WTC11 (cell line): ENCODE measurements at regions not wholly inside any gene's neighbourhood (a gene's known extent, or its start where the extent isn't known, plus 50 kb on each side); places are given as distances from the start of the nearest gene placed in this dataset.

Experiments
- ATAC-seq: fragments of 200-7000 bp; cut with Tn5 transposase; 2 replicates; pipeline ENCODE4 v1.10.0; 2021; ENCODE audit warnings: mild to moderate bottlenecking, moderate library complexity
- CTCF ChIA-PET: fragments of 300-600 bp; sonication (Branson Sonifier 250); formaldehyde crosslinking; loops from one replicate; lab custom pipeline; 2021; ENCODE audit warnings: antibody characterized with exemption; lab: Charles Lee
- POLR2A ChIA-PET: fragments of 350-600 bp; sonication (Branson Sonifier 250); formaldehyde crosslinking; loops from one replicate; lab custom pipeline; 2021; ENCODE audit warnings: antibody characterized with exemption; lab: Charles Lee
- DNase-seq: peaks from one replicate; pipeline ENCODE4 v3.0.0; 2021; ENCODE audit warnings: low spot score
- H3K27ac Mint-ChIP-seq: 2 replicates; pipeline ENCODE4 v1.8.0; 2021; ENCODE audit warnings: mixed read lengths
- H3K27me3 Mint-ChIP-seq: 2 replicates; pipeline ENCODE4 v1.8.0; 2021; ENCODE audit warnings: low read depth, mild to moderate bottlenecking, moderate library complexity, mixed read lengths
- H3K36me3 Mint-ChIP-seq: 2 replicates; pipeline ENCODE4 v1.8.0; 2021; ENCODE audit warnings: mixed read lengths
- H3K4me1 Mint-ChIP-seq: 2 replicates; pipeline ENCODE4 v1.8.0; 2022; ENCODE audit warnings: mixed read lengths
- H3K4me3 Mint-ChIP-seq: 2 replicates; pipeline ENCODE4 v1.8.0; 2021; ENCODE audit warnings: mild to moderate bottlenecking, moderate library complexity, mixed read lengths
- H3K9me3 Mint-ChIP-seq: 2 replicates; pipeline ENCODE4 v1.8.0; 2021; ENCODE audit warnings: mixed read lengths
- AFF4 ChIP-seq: sonication (generic); formaldehyde crosslinking; IDR thresholded peaks from 2 replicates; pipeline ENCODE4 v1.8.1; 2023; ENCODE audit warnings: mild to moderate bottlenecking, missing genetic modification reagents, borderline replicate concordance
- ERG ChIP-seq: fragments of 250-450 bp; sonication (Bioruptor Pico); IDR thresholded peaks from 2 replicates; pipeline ENCODE4 v1.8.0; 2021; ENCODE audit warnings: mild to moderate bottlenecking
- ESRRA ChIP-seq: sonication (generic); formaldehyde crosslinking; IDR thresholded peaks from 2 replicates; pipeline ENCODE4 v1.8.1; 2022; ENCODE audit warnings: mild to moderate bottlenecking, missing genetic modification reagents, borderline replicate concordance
- FOXK1 ChIP-seq: sonication (generic); formaldehyde crosslinking; IDR thresholded peaks from 2 replicates; pipeline ENCODE4 v1.8.0; 2022; ENCODE audit warnings: mild to moderate bottlenecking, moderate library complexity, missing genetic modification reagents
- HMGA2 ChIP-seq: fragments of 250-450 bp; sonication (Bioruptor Pico); IDR thresholded peaks from 2 replicates; pipeline ENCODE4 v1.4.0; 2021; ENCODE audit warnings: mild to moderate bottlenecking, moderate library complexity
- HMGXB4 ChIP-seq: sonication (generic); formaldehyde crosslinking; IDR thresholded peaks from 2 replicates; pipeline ENCODE4 v1.8.1; 2023; ENCODE audit warnings: mild to moderate bottlenecking, moderate library complexity, missing genetic modification reagents
- IRF2 ChIP-seq: sonication (generic); formaldehyde crosslinking; IDR thresholded peaks from 2 replicates; pipeline ENCODE4 v1.8.0; 2022; ENCODE audit warnings: low read depth, missing genetic modification reagents, borderline replicate concordance
- JUN ChIP-seq: sonication (generic); formaldehyde crosslinking; IDR thresholded peaks from 2 replicates; pipeline ENCODE4 v1.8.0; 2023; ENCODE audit warnings: mild to moderate bottlenecking, missing genetic modification reagents
- MXD4 ChIP-seq: fragments of 250-450 bp; sonication (Bioruptor Pico); IDR thresholded peaks from 2 replicates; pipeline ENCODE4 v1.8.0; 2021; ENCODE audit warnings: mild to moderate bottlenecking, moderate library complexity, borderline replicate concordance
- NR1H2 ChIP-seq: sonication (generic); formaldehyde crosslinking; IDR thresholded peaks from 2 replicates; pipeline ENCODE4 v1.9.0; 2021; ENCODE audit warnings: mild to moderate bottlenecking, moderate library complexity, missing genetic modification reagents
- NR3C1 ChIP-seq: sonication (generic); formaldehyde crosslinking; conservative IDR thresholded peaks from 2 replicates; pipeline ENCODE4 v1.8.1; 2023; ENCODE audit warnings: low read depth, mild to moderate bottlenecking, missing genetic modification reagents
- SOX15 ChIP-seq: fragments of 250-450 bp; sonication (Bioruptor Pico); IDR thresholded peaks from 2 replicates; pipeline ENCODE4 v1.9.0; 2021; ENCODE audit warnings: mild to moderate bottlenecking
- SP1 ChIP-seq: sonication (generic); formaldehyde crosslinking; conservative IDR thresholded peaks from 2 replicates; pipeline ENCODE4 v1.8.1; 2022; ENCODE audit warnings: missing genetic modification reagents
- STAT6 ChIP-seq: sonication (generic); formaldehyde crosslinking; conservative IDR thresholded peaks from 2 replicates; pipeline ENCODE4 v1.8.1; 2023; ENCODE audit warnings: mild to moderate bottlenecking, low read depth, missing genetic modification reagents, moderate library complexity
- ZNF219 ChIP-seq: sonication (generic); formaldehyde crosslinking; IDR thresholded peaks from 2 replicates; pipeline ENCODE4 v1.8.0; 2023; ENCODE audit warnings: missing genetic modification reagents, mild to moderate bottlenecking, borderline replicate concordance
- ZNF423 ChIP-seq: fragments of 250-450 bp; sonication (Bioruptor Pico); IDR thresholded peaks from 2 replicates; pipeline ENCODE4 v2.1.2; 2022; ENCODE audit warnings: mild to moderate bottlenecking, moderate library complexity
- TF ChIP-seq, protein P1 (sequence below): sonication (generic); formaldehyde crosslinking; IDR thresholded peaks from 2 replicates; pipeline ENCODE4 v1.8.1; 2023; ENCODE audit warnings: mild to moderate bottlenecking, missing genetic modification reagents, moderate library complexity
- TF ChIP-seq, protein P2 (sequence below): sonication (generic); formaldehyde crosslinking; IDR thresholded peaks from 2 replicates; pipeline ENCODE4 v1.8.1; 2022; ENCODE audit warnings: mild to moderate bottlenecking, missing genetic modification reagents, moderate library complexity, borderline replicate concordance
- TF ChIP-seq, protein P3 (sequence below): sonication (generic); formaldehyde crosslinking; IDR thresholded peaks from 2 replicates; pipeline ENCODE4 v1.8.1; 2022; ENCODE audit warnings: mild to moderate bottlenecking, moderate library complexity, missing genetic modification reagents

DNA sequence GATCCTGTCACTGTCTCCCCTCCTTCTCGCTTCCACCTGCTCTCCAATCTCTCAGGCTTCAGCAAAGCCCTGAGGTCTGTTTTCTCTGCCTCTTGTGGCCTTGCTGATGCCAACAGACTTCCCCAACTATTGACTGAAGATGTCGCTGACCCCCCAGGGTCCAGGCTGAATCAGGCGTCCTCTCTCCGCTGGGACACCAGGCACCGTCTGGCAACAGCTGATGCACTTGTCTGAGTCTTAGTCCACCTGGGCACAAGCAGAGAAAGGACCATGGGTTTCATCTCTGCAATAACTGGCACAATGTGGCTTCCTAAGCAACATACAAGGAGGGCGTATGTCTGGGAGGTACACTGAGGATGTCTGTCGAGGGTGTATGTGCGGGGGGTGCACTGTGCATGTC, 248.7 kb upstream of the MYT1L start:
- H3K4me1 Mint-ChIP-seq, result peaks cover 2% of the 10 kb centered on the region; the same call in 1 of the 2 replicates
- DNase-seq (no peak), ATAC-seq (no peak)
- POLR2A ChIA-PET, result no interaction called here
- peaks cover 5% of the 10 kb centered on the region for H3K9me3 Mint-ChIP-seq
- H3K27me3 Mint-ChIP-seq, result no peaks in the 10 kb centered on the region
- TF ChIP-seq ERG (no peak), FOXK1 (CRISPR knock-in tag) (no peak), STAT6 (CRISPR knock-in tag) (no peak), ZNF423 (CRISPR knock-in tag) (no peak), SP1 (no peak), HMGXB4 (CRISPR knock-in tag) (no peak), ESRRA (CRISPR knock-in tag) (no peak), SOX15 (CRISPR knock-in tag) (no peak), ZNF219 (no peak), IRF2 (CRISPR knock-in tag) (no peak), HMGA2 (CRISPR knock-in tag) (no peak), AFF4 (CRISPR knock-in tag) (no peak), JUN (CRISPR knock-in tag) (no peak), NR1H2 (CRISPR knock-in tag) (no peak), NR3C1 (no peak), MXD4 (CRISPR knock-in tag) (no peak)
- TF ChIP-seq, protein P1, sequence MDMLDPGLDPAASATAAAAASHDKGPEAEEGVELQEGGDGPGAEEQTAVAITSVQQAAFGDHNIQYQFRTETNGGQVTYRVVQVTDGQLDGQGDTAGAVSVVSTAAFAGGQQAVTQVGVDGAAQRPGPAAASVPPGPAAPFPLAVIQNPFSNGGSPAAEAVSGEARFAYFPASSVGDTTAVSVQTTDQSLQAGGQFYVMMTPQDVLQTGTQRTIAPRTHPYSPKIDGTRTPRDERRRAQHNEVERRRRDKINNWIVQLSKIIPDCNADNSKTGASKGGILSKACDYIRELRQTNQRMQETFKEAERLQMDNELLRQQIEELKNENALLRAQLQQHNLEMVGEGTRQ (CRISPR knock-in tag), result no peak
- TF ChIP-seq, protein P2, sequence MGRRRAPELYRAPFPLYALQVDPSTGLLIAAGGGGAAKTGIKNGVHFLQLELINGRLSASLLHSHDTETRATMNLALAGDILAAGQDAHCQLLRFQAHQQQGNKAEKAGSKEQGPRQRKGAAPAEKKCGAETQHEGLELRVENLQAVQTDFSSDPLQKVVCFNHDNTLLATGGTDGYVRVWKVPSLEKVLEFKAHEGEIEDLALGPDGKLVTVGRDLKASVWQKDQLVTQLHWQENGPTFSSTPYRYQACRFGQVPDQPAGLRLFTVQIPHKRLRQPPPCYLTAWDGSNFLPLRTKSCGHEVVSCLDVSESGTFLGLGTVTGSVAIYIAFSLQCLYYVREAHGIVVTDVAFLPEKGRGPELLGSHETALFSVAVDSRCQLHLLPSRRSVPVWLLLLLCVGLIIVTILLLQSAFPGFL, result no peak
- TF ChIP-seq, protein P3, sequence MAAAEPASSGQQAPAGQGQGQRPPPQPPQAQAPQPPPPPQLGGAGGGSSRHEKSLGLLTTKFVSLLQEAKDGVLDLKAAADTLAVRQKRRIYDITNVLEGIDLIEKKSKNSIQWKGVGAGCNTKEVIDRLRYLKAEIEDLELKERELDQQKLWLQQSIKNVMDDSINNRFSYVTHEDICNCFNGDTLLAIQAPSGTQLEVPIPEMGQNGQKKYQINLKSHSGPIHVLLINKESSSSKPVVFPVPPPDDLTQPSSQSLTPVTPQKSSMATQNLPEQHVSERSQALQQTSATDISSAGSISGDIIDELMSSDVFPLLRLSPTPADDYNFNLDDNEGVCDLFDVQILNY (CRISPR knock-in tag), result no peak
- CTCF ChIA-PET, result no interaction called here
- H3K4me3 Mint-ChIP-seq, result no peak overlapping the region
- no peak overlapping the region for H3K27ac Mint-ChIP-seq
- no peaks in the 10 kb centered on the region for H3K36me3 Mint-ChIP-seq
